ENCODE measurements at regions not wholly inside any gene's neighbourhood (a gene's known extent, or its start where the extent isn't known, plus 50 kb on each side); places are given as distances from the start of the nearest gene placed in this dataset.

DNA sequence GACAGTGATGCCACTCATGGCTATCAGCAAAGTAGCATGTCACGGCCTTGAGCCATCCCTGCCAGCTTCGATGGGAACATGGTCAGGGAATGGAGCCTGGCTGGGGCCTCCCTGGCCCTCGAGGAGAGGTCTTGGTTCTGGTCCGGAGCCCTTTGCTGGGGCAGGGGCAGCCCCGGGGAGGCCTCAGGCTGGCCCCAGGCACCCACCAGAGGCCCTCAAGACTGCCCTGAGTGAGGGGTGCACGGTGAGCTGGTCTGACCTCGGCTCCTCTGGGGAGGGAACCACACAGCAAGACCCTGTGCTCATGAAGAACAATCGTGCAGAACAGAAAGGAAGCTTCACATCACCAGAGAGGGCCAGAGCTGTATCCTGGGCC, 75.2 kb upstream of the OTOS start:
- no peak for TF ChIP-seq ZFX (IDR thresholded peaks at IDR 0.05)
- TF ChIP-seq, protein P1, sequence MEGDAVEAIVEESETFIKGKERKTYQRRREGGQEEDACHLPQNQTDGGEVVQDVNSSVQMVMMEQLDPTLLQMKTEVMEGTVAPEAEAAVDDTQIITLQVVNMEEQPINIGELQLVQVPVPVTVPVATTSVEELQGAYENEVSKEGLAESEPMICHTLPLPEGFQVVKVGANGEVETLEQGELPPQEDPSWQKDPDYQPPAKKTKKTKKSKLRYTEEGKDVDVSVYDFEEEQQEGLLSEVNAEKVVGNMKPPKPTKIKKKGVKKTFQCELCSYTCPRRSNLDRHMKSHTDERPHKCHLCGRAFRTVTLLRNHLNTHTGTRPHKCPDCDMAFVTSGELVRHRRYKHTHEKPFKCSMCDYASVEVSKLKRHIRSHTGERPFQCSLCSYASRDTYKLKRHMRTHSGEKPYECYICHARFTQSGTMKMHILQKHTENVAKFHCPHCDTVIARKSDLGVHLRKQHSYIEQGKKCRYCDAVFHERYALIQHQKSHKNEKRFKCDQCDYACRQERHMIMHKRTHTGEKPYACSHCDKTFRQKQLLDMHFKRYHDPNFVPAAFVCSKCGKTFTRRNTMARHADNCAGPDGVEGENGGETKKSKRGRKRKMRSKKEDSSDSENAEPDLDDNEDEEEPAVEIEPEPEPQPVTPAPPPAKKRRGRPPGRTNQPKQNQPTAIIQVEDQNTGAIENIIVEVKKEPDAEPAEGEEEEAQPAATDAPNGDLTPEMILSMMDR (conservative IDR thresholded peaks at IDR 0.05) = no peak

All from C4-2B (cell line).